WI38 (cell line): ENCODE measurements at regions not wholly inside any gene's neighbourhood (a gene's known extent, or its start where the extent isn't known, plus 50 kb on each side); places are given as distances from the start of the nearest gene placed in this dataset.

Experiments
- H3K4me3 ChIP-seq: 2 replicates; pipeline ENCODE4 v1.5.1; 2011; ENCODE audit warnings: low read depth, mild to moderate bottlenecking, control low read depth, low read length
- TF ChIP-seq, protein P1 (sequence below): IDR thresholded peaks from 2 replicates; pipeline ENCODE4 v1.5.1; 2012; ENCODE audit warnings: low read depth, mild to moderate bottlenecking, control low read depth, low read length

DNA sequence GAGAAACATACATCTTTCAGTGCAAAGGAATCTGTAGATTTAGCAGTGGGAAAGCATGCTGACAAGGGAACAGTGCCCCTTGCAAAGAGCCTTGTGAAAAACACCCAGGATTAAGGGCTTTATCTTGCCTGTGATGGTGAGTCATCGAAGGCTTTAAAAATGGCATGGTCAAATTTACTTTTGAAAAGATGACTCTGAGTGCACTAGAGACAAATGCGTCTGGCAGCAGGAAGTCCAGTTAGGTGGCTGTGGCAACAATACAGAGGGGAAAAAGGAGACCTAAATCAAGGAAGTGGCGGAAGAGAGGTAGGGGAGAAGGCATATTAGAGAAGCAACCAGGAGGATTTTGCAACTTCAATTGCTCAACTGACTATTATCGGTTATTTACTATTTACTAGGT, 472.6 kb upstream of the CPEB2 start:
- TF ChIP-seq, protein P1, sequence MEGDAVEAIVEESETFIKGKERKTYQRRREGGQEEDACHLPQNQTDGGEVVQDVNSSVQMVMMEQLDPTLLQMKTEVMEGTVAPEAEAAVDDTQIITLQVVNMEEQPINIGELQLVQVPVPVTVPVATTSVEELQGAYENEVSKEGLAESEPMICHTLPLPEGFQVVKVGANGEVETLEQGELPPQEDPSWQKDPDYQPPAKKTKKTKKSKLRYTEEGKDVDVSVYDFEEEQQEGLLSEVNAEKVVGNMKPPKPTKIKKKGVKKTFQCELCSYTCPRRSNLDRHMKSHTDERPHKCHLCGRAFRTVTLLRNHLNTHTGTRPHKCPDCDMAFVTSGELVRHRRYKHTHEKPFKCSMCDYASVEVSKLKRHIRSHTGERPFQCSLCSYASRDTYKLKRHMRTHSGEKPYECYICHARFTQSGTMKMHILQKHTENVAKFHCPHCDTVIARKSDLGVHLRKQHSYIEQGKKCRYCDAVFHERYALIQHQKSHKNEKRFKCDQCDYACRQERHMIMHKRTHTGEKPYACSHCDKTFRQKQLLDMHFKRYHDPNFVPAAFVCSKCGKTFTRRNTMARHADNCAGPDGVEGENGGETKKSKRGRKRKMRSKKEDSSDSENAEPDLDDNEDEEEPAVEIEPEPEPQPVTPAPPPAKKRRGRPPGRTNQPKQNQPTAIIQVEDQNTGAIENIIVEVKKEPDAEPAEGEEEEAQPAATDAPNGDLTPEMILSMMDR = no peak
- H3K4me3 ChIP-seq = no peak overlapping the region

DNA sequence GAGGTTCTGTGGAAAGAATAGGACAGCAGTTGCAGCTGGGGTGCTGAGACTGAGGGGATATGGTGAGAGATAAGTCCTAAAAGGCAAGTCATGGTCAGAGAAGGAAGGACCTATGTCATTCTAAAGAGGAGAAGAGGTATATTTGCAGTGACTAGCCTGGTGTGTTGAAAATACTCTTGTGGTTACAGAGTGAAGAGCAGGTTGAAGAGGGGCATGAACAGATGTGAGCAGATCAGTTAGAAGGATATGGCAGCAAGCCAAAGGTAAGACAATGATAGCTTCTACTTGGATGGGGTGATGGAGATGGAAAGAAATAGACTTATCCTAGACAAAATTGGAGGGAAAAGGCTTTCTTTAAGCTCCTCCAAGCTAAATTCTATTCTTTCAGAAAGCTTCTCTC, 469.8 kb upstream of the CPEB2 start:
- TF ChIP-seq, protein P1 = no peak
- H3K4me3 ChIP-seq = no peak overlapping the region

DNA sequence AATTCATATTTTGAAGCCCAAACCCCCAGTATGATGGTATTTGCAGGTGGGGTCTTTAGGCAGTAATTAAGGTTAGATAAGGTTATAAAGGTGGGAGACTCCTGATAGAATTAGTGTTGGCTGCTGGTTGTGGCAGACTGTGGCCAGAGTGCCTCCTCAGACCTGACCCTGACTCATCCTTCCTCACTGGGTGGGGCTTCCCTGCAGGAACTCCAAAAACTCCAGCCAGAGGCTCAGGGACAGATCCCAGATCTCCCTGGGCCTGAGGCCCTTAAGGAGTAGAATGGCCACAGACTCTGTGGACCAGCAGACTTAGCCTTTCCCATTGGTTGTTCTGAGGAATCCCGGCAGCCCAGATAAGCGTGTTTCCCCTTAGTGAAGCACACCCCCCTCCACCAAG, 463.0 kb upstream of the CPEB2 start:
- TF ChIP-seq, protein P1 = no peak
- no peak overlapping the region for H3K4me3 ChIP-seq

DNA sequence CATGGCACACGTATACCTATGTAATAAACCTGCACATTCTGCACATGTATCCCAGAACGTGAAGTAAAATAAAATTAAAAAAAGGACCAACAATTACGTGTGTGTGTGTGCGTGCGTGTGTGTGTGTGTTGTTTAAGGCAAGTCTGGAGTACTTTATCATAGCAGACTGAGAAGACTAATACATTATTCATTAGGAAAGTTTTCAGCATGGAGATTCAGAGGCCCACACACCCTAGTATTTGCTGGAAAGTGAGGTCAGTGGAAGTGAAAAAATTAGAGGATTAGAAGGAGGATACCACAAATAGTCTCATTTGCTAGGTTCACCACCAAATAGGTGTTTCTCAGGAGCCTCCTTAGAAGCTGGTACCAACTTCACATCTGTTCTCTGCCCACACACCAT, 457.1 kb upstream of the CPEB2 start:
- TF ChIP-seq, protein P1 = no peak
- no peak overlapping the region for H3K4me3 ChIP-seq

DNA sequence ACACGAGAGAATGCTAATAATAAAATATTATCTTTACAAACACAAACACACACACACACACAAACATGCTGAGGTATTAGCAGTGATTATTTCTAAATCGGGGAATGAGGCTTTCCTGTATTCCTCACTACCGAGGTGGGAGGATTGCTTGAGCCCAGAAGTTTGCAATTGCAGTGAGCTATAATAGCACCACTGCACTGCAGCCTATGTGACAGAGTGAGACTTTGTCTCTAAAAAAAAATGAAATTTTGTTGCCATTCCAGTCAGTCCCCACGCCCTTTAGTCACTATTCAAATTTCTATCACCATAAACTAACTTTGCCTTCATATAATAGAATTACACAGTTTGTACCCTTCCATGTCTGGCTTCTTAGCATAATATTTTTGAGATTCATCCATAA, 456.5 kb upstream of the CPEB2 start:
- TF ChIP-seq, protein P1 = no peak
- no peak overlapping the region for H3K4me3 ChIP-seq

DNA sequence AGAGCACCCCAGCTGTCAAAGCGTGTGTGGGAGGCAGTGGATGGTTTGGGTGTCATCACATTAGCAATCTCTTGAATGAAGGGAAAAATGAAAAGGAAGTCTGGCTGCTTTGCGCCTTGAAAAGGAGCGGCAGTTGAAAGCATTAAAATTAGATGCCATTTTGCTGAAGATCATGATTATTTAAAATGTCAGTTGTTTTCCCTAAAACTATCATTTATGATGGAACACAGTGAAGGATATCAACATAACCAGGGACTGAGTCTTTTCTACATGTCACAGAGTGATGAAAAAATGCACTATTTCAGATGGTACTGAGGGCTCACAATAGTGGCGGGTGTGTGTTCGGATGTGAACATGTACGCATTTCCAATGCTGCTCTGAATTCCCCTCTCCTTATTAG, 450.2 kb upstream of the CPEB2 start:
- TF ChIP-seq, protein P1 = no peak
- no peak overlapping the region for H3K4me3 ChIP-seq

DNA sequence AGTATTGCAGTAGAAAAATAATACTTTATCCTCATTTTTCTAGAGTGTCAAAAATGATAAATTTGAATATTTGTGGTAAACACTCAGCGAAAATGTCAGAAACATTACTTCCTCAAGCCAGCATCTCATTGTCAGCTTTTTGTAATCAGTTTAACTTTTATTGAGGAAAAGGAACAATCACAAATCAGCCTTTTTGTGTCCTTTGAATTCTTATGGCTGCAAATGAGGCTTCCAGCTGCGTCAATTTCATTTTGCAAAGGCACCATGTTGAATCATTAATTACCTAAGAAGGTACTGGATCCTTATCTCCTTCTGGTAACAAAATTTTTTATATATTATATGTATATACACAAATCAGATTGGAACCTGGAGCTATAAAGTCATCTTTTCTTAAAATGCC, 442.6 kb upstream of the CPEB2 start:
- no peak overlapping the region for H3K4me3 ChIP-seq
- TF ChIP-seq, protein P1 = no peak
